H1 (cell line): ENCODE measurements at regions not wholly inside any gene's neighbourhood (a gene's known extent, or its start where the extent isn't known, plus 50 kb on each side); places are given as distances from the start of the nearest gene placed in this dataset.

Experiments
- CHD2 ChIP-seq: IDR thresholded peaks from 2 replicates; pipeline ENCODE4 v1.6.1; 2012; ENCODE audit warnings: low read length, improper control_type of control experiment
- GTF2F1 ChIP-seq: IDR thresholded peaks from 2 replicates; pipeline ENCODE4 v1.6.1; 2012; ENCODE audit warnings: low read depth, low read length, improper control_type of control experiment, borderline replicate concordance
- PHF8 ChIP-seq: fragments of 200-600 bp; sonication (generic); conservative IDR thresholded peaks from 2 replicates; pipeline ENCODE4 v1.7.1; 2012; ENCODE audit warnings: low read depth, mild to moderate bottlenecking, inconsistent platforms, low read length, moderate library complexity
- POU5F1 ChIP-seq: IDR thresholded peaks from 2 replicates; pipeline ENCODE4 v1.6.1; 2011; ENCODE audit warnings: low read depth, mild to moderate bottlenecking, low read length, moderate library complexity
- TCF12 ChIP-seq: IDR thresholded peaks from 2 replicates; pipeline ENCODE4 v1.6.1; 2011; ENCODE audit warnings: low read depth, mild to moderate bottlenecking, low read length
- TEAD4 ChIP-seq: IDR thresholded peaks from 2 replicates; pipeline ENCODE4 v1.6.1; 2012; ENCODE audit warnings: low read depth, low read length, inconsistent platforms, mixed read lengths

DNA sequence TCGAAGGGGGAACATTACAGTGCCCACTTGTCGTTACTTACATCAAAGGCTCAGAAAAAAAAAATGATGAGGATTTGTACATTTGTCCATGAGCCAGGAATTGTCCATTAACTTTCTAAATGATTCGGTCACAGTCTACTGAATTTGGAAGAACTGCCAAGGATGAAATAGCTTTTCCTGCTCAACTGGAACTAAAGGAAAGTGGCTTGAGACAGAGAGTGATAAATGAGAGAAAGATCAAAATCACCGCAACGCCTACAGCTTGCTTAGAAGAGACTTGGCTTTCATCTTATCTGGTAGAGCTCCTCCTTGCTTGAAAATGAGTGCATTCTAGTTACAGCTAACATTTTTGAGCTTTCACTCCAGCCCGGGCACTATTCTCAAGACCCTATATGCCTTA, 55.5 kb upstream of the ADGRG2 start (continued):
- TF ChIP-seq TEAD4, result no peak
- no peak for TF ChIP-seq GTF2F1
- no peak for TF ChIP-seq PHF8
- no peak for TF ChIP-seq CHD2
- TF ChIP-seq POU5F1, result no peak
- no peak for TF ChIP-seq TCF12
